Astrocyte (in vitro differentiated cells and primary cell): ENCODE measurements at regions not wholly inside any gene's neighbourhood (a gene's known extent, or its start where the extent isn't known, plus 50 kb on each side); places are given as distances from the start of the nearest gene placed in this dataset.

ENCODE experiments used
- CTCF ChIP-seq: IDR thresholded peaks from 2 replicates; pipeline ENCODE4 v1.5.1; 2011; ENCODE audit warnings: low read depth, mild to moderate bottlenecking, inconsistent platforms, low read length, moderate library complexity; ENCODE audit not compliant: insufficient read depth
- EZH2 ChIP-seq: IDR thresholded peaks from 2 replicates; pipeline ENCODE4 v1.6.1; 2012; ENCODE audit warnings: mild to moderate bottlenecking, low read length, inconsistent platforms; ENCODE audit not compliant: insufficient read depth

GRCh38 chr10:29736366-29737073, 101.7 kb upstream of the SVIL start:
- TF ChIP-seq CTCF, result no peak
- no peak for TF ChIP-seq EZH2
